ENCODE measurements at regions not wholly inside any gene's neighbourhood (a gene's known extent, or its start where the extent isn't known, plus 50 kb on each side); places are given as distances from the start of the nearest gene placed in this dataset.
"Not testable (repeated sequence)": the region's sequence is repeated elsewhere in the genome, so short reads cannot be mapped to it uniquely, and the experiment has no call there.

GRCh38 chr2:217618744-217619143, 384.1 kb downstream of the TNS1 start:
- no peak for DNase-seq

GRCh38 chr2:217617616-217618022, 385.2 kb downstream of the TNS1 start:
- DNase-seq: no peak

GRCh38 chr2:217616936-217617335, 385.9 kb downstream of the TNS1 start:
- no peak for DNase-seq

GRCh38 chr2:217615171-217615570, 387.6 kb downstream of the TNS1 start:
- DNase-seq: no peak

- DNase-seq: no peak
These were observed 388.3 kb downstream of the TNS1 start for GRCh38 chr2:217614498-217614897.

GRCh38 chr2:217614096-217614495, 388.7 kb downstream of the TNS1 start:
- no peak for DNase-seq

GRCh38 chr2:217612920-217613319, 389.9 kb downstream of the TNS1 start:
- DNase-seq: no peak

- no peak for DNase-seq
These were observed 390.6 kb downstream of the TNS1 start for GRCh38 chr2:217612211-217612610.

- no peak for DNase-seq
These were observed 391.1 kb downstream of the TNS1 start for GRCh38 chr2:217611626-217612127.

GRCh38 chr2:217611056-217611455, 391.7 kb downstream of the TNS1 start:
- no peak for DNase-seq

GRCh38 chr2:217610401-217610814, 392.4 kb downstream of the TNS1 start:
- DNase-seq: peak; percentile 36

GRCh38 chr2:217609952-217610351, 392.8 kb downstream of the TNS1 start:
- no peak for DNase-seq

- no peak for DNase-seq
These were observed 396.5 kb downstream of the TNS1 start for GRCh38 chr2:217606296-217606695.

GRCh38 chr2:217604527-217605194, 398.1 kb downstream of the TNS1 start:
- DNase-seq: no peak

GRCh38 chr2:217601601-217602000, 401.2 kb downstream of the TNS1 start:
- DNase-seq: no peak

GRCh38 chr2:217599906-217600305, 402.9 kb downstream of the TNS1 start:
- no peak for DNase-seq

GRCh38 chr2:217597681-217598080, 405.1 kb downstream of the TNS1 start:
- no peak for DNase-seq

GRCh38 chr2:217597145-217597544, 405.6 kb downstream of the TNS1 start:
- no peak for DNase-seq

- no peak for DNase-seq
These were observed 409.1 kb downstream of the TNS1 start for GRCh38 chr2:217593732-217594131.

GRCh38 chr2:217588266-217588665, 414.5 kb downstream of the TNS1 start:
- no peak for DNase-seq

GRCh38 chr2:217585362-217585761, 417.4 kb downstream of the TNS1 start:
- DNase-seq: no peak

GRCh38 chr2:217580407-217580806, 422.4 kb downstream of the TNS1 start:
- DNase-seq: not testable (repeated sequence)

GRCh38 chr2:217573571-217573970, 429.2 kb downstream of the TNS1 start:
- DNase-seq: no peak

GRCh38 chr2:217570394-217570793, 432.4 kb downstream of the TNS1 start:
- no peak for DNase-seq

GRCh38 chr2:217568289-217568971, 434.4 kb downstream of the TNS1 start:
- no peak for DNase-seq
